ENCODE measurements at regions not wholly inside any gene's neighbourhood (a gene's known extent, or its start where the extent isn't known, plus 50 kb on each side); places are given as distances from the start of the nearest gene placed in this dataset.

DNA sequence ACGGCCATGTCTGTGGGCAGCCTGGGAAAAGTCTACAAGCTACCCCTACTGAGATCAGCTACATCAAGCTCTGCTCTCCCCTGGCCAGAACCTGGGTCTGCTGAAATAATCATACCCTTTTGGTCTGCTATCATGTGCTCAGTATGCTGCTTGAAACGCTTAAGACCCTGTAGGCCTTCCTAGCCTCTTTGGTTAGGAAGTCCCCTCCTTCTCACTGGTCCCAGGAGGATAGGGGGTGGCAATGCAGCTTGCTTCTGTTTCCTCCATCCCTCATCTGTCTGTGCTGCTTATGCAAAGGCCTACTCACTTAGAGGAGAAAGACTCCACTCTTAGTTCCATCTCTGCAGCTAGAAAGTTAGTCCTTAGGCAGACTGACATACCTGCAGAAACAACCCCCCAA is 118.2 kb upstream of the RASGRP1 start:
- Histone ChIP-seq H4K8ac (ENCODE audit: low read depth, low read length) (peak overlapping the region; percentile 44), H3K4me2 (ENCODE audit: low read length) (no peak overlapping the region), H3K4ac (ENCODE audit: low read depth, low read length) (no peak overlapping the region), H2BK120ac (ENCODE audit: insufficient read depth, low read length, poor library complexity) (peak overlapping the region; percentile 53), H3K23ac (ENCODE audit: low read length) (no peak overlapping the region), H3K27ac (ENCODE audit: low read depth, low read length) (no peak overlapping the region), H3K79me2 (ENCODE audit: control insufficient read depth, insufficient read depth, low read length, poor library complexity) (no peaks in the 10 kb centered on the region), H4K91ac (ENCODE audit: low read depth, low read length) (peak overlapping the region; percentile 51), H3K9ac (ENCODE audit: low read length) (no peak overlapping the region), H3K79me1 (ENCODE audit: low read length) (peaks cover 2% of the 10 kb centered on the region), H3K27me3 (ENCODE audit: insufficient read depth, low read length) (no peaks in the 10 kb centered on the region), H4K12ac (ENCODE audit: low read depth, low read length) (no peak overlapping the region), H3K4me1 (ENCODE audit: control insufficient read depth in 1 of 2, insufficient read depth in 2 of 2, low read length in 2 of 2) (peaks cover 2% of the 10 kb centered on the region in 2 experiments), H2AK5ac (ENCODE audit: low read length) (no peak overlapping the region), H3K18ac (ENCODE audit: low read length) (no peak overlapping the region), H2AFZ (ENCODE audit: insufficient read depth, low read length, poor library complexity) (no peak overlapping the region), H2BK5ac (ENCODE audit: low read depth, low read length, poor library complexity) (no peak overlapping the region), H3K9me3 (ENCODE audit: insufficient read depth, low read depth, low read length) (peaks cover 2% of the 10 kb centered on the region), H3K36me3 (ENCODE audit: control insufficient read depth in 1 of 2, insufficient read depth in 2 of 2, low read length in 2 of 2) (no peaks in the 10 kb centered on the region), H3K14ac (ENCODE audit: low read length) (no peak overlapping the region), H3K4me3 (ENCODE audit: low read depth, low read length) (no peak overlapping the region), H2BK12ac (ENCODE audit: low read length) (no peak overlapping the region)
- DNase-seq: no peak
- WGBS (ENCODE audit: extremely low coverage, insufficient coverage, insufficient read length): no CpG with 5 or more reads among the region's 2 CpGs

GRCh38 chr15:38683382-38684242 is 119.0 kb upstream of the RASGRP1 start:
- H2AFZ ChIP-seq (ENCODE audit: insufficient read depth, low read length, poor library complexity): no peak overlapping the region
- WGBS (ENCODE audit: extremely low coverage, insufficient coverage, insufficient read length): no CpG with 5 or more reads among the region's 2 CpGs

DNA sequence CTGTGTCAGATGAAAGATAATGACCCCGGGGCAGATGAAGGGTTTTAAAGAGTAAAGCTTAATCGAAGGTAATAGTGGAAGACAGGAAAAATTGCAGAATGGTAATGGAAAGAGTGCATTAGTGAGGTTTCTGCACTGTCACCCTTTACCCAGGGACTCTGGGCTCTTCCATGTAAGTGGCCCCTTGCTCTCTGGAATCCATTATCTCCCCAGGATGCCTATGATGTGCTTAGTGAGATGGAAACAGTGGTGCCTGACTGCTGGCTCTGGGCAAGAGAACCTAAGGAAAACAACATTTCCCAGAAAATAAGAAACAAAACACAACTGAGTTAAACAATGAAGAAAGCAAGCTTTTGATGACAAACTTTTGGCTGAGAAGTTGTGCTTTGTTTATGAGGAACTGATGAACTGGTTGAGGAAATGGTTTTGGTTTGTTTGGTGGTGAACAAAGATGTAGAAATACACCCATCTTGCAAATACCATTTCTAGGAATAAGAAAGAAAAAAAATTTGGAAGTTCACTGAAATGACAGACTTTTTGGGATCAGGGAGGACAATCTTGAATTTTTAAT is 119.9 kb upstream of the RASGRP1 start:
- Histone ChIP-seq H3K18ac (ENCODE audit: low read length) (no peak overlapping the region), H2BK5ac (ENCODE audit: low read depth, low read length, poor library complexity) (no peak overlapping the region), H3K4me2 (ENCODE audit: low read length) (no peak overlapping the region), H3K4me3 (ENCODE audit: low read depth, low read length) (no peak overlapping the region), H3K36me3 (ENCODE audit: control insufficient read depth in 1 of 2, insufficient read depth in 2 of 2, low read length in 2 of 2) (no peaks in the 10 kb centered on the region), H2BK12ac (ENCODE audit: low read length) (peak overlapping the region; percentile 32), H3K27me3 (ENCODE audit: insufficient read depth, low read length) (no peaks in the 10 kb centered on the region), H3K4ac (ENCODE audit: low read depth, low read length) (no peak overlapping the region), H2AK5ac (ENCODE audit: low read length) (no peak overlapping the region), H2BK120ac (ENCODE audit: insufficient read depth, low read length, poor library complexity) (no peak overlapping the region), H3K9ac (ENCODE audit: low read length) (no peak overlapping the region), H3K14ac (ENCODE audit: low read length) (no peak overlapping the region), H3K23ac (ENCODE audit: low read length) (no peak overlapping the region), H3K79me2 (ENCODE audit: control insufficient read depth, insufficient read depth, low read length, poor library complexity) (no peaks in the 10 kb centered on the region), H3K9me3 (ENCODE audit: insufficient read depth, low read depth, low read length) (peaks cover 2% of the 10 kb centered on the region), H4K8ac (ENCODE audit: low read depth, low read length) (no peak overlapping the region), H3K27ac (ENCODE audit: low read depth, low read length) (no peak overlapping the region), H4K12ac (ENCODE audit: low read depth, low read length) (no peak overlapping the region), H4K91ac (ENCODE audit: low read depth, low read length) (no peak overlapping the region), H3K79me1 (ENCODE audit: low read length) (peaks cover 2% of the 10 kb centered on the region), H2AFZ (ENCODE audit: insufficient read depth, low read length, poor library complexity) (no peak overlapping the region), H3K4me1 (ENCODE audit: control insufficient read depth in 1 of 2, insufficient read depth in 2 of 2, low read length in 2 of 2) (no peaks in the 10 kb centered on the region)
- no peak for DNase-seq
- WGBS (ENCODE audit: extremely low coverage, insufficient coverage, insufficient read length): no CpG with 5 or more reads among the region's 2 CpGs

More at GRCh38 chr15:38683382-38684242, 119.0 kb upstream of the RASGRP1 start:
- Histone ChIP-seq H4K91ac (ENCODE audit: low read depth, low read length) (no peak overlapping the region), H4K12ac (ENCODE audit: low read depth, low read length) (no peak overlapping the region), H3K79me1 (ENCODE audit: low read length) (peaks cover 2% of the 10 kb centered on the region), H2AK5ac (ENCODE audit: low read length) (no peak overlapping the region), H3K14ac (ENCODE audit: low read length) (no peak overlapping the region), H3K9me3 (ENCODE audit: insufficient read depth, low read depth, low read length) (peaks cover 2% of the 10 kb centered on the region), H3K36me3 (ENCODE audit: control insufficient read depth in 1 of 2, insufficient read depth in 2 of 2, low read length in 2 of 2) (no peaks in the 10 kb centered on the region), H3K27ac (ENCODE audit: low read depth, low read length) (no peak overlapping the region), H3K4me2 (ENCODE audit: low read length) (no peak overlapping the region), H3K4me1 (ENCODE audit: control insufficient read depth in 1 of 2, insufficient read depth in 2 of 2, low read length in 2 of 2) (no peaks in the 10 kb centered on the region), H3K9ac (ENCODE audit: low read length) (no peak overlapping the region), H2BK5ac (ENCODE audit: low read depth, low read length, poor library complexity) (no peak overlapping the region), H4K8ac (ENCODE audit: low read depth, low read length) (no peak overlapping the region), H2BK120ac (ENCODE audit: insufficient read depth, low read length, poor library complexity) (no peak overlapping the region), H3K18ac (ENCODE audit: low read length) (no peak overlapping the region), H3K4ac (ENCODE audit: low read depth, low read length) (no peak overlapping the region), H3K27me3 (ENCODE audit: insufficient read depth, low read length) (no peaks in the 10 kb centered on the region), H2BK12ac (ENCODE audit: low read length) (no peak overlapping the region), H3K4me3 (ENCODE audit: low read depth, low read length) (no peak overlapping the region), H3K79me2 (ENCODE audit: control insufficient read depth, insufficient read depth, low read length, poor library complexity) (no peaks in the 10 kb centered on the region), H3K23ac (ENCODE audit: low read length) (no peak overlapping the region)
- DNase-seq: peak; percentile 27 to 81

GRCh38 chr15:38685686-38686339 is 121.2 kb upstream of the RASGRP1 start:
- no peak overlapping the region for H2BK12ac ChIP-seq (ENCODE audit: low read length)
- no peak overlapping the region for H3K4me3 ChIP-seq (ENCODE audit: low read depth, low read length)
- H4K12ac ChIP-seq (ENCODE audit: low read depth, low read length): no peak overlapping the region
- peaks cover 2% of the 10 kb centered on the region for H3K9me3 ChIP-seq (ENCODE audit: insufficient read depth, low read depth, low read length)
- H3K18ac ChIP-seq (ENCODE audit: low read length): no peak overlapping the region
- no peak overlapping the region for H3K27ac ChIP-seq (ENCODE audit: low read depth, low read length)
- no peaks in the 10 kb centered on the region for H3K4me1 ChIP-seq (ENCODE audit: control insufficient read depth in 1 of 2, insufficient read depth in 2 of 2, low read length in 2 of 2)
- no peak overlapping the region for H3K4ac ChIP-seq (ENCODE audit: low read depth, low read length)
- no peak overlapping the region for H3K14ac ChIP-seq (ENCODE audit: low read length)
- no peaks in the 10 kb centered on the region for H3K27me3 ChIP-seq (ENCODE audit: insufficient read depth, low read length)
- H3K9ac ChIP-seq (ENCODE audit: low read length): no peak overlapping the region
- no peak for DNase-seq
- H2AFZ ChIP-seq (ENCODE audit: insufficient read depth, low read length, poor library complexity): no peak overlapping the region
- no peak overlapping the region for H4K8ac ChIP-seq (ENCODE audit: low read depth, low read length)
- H3K36me3 ChIP-seq (ENCODE audit: control insufficient read depth in 1 of 2, insufficient read depth in 2 of 2, low read length in 2 of 2): no peaks in the 10 kb centered on the region
- H2BK5ac ChIP-seq (ENCODE audit: low read depth, low read length, poor library complexity): no peak overlapping the region
- peaks cover 2% of the 10 kb centered on the region for H3K79me1 ChIP-seq (ENCODE audit: low read length)
- H3K4me2 ChIP-seq (ENCODE audit: low read length): no peak overlapping the region
- H2AK5ac ChIP-seq (ENCODE audit: low read length): no peak overlapping the region
- H4K91ac ChIP-seq (ENCODE audit: low read depth, low read length): no peak overlapping the region
- H3K79me2 ChIP-seq (ENCODE audit: control insufficient read depth, insufficient read depth, low read length, poor library complexity): no peaks in the 10 kb centered on the region
- H3K23ac ChIP-seq (ENCODE audit: low read length): no peak overlapping the region
- no peak overlapping the region for H2BK120ac ChIP-seq (ENCODE audit: insufficient read depth, low read length, poor library complexity)
- no CpG with 5 or more reads among the region's 4 CpGs for WGBS (ENCODE audit: extremely low coverage, insufficient coverage, insufficient read length)

Data from trophoblast cell (in vitro differentiated cells and primary cell).